ENCODE measurements at regions not wholly inside any gene's neighbourhood (a gene's known extent, or its start where the extent isn't known, plus 50 kb on each side); places are given as distances from the start of the nearest gene placed in this dataset.

DNA sequence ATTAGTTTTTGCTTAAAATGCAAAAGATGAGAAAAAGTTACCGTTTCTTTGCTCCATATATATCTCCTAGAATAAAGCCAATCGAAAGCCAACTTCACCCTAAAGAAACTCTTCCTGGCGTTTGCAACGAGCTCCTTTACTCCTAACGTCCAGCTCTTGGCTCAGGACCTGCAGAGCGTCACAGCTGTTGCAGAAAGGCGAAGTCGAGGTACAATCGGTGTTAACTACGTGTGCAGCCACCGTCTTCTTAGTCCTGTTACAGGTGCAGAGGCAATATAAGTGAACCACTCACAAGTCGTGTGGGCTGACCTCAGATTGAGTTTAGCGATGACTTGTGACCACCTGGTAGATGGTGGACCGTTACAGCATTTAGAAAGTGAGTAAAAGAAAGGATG is 113.1 kb downstream of the TRIM27 start:
- no peak for TF ChIP-seq Cebpa-rat (IDR thresholded peaks at IDR 0.05)
- H4K20me1 ChIP-seq: no peaks in the 10 kb centered on the region
- no peak overlapping the region for H3K4me3 ChIP-seq
- H3K9ac ChIP-seq: no peak overlapping the region
- peaks cover 46% of the 10 kb centered on the region for H3K27me3 ChIP-seq
- peaks cover 16% of the 10 kb centered on the region for H3K9me3 ChIP-seq
- H3K27ac ChIP-seq: no peak overlapping the region
- H3K4me2 ChIP-seq: no peak overlapping the region
- H3K4me1 ChIP-seq: no peaks in the 10 kb centered on the region
- no peaks in the 10 kb centered on the region for H3K36me3 ChIP-seq

DNA sequence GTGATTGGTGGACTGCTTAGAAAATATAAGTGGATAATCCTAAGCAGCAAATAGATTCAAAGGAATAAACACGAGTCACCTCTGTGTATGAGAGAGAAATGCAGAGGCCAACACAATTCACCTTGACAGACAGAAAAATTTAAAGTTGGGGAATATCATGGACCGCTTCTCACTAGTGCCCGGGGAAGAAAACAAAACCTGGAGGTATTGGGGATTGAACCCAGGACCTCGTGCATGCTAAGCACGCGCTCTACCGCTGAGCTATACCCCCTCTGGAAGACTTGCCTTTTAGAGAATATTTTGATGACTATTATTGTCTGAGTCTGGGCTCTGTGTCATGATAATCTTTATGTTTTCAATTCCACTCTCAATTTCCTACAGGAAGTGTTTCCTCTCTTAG is 111.9 kb downstream of the TRIM27 start:
- no peak for TF ChIP-seq Cebpa-rat (IDR thresholded peaks at IDR 0.05)
- Histone ChIP-seq H3K27ac (no peak overlapping the region), H3K4me3 (no peak overlapping the region), H3K4me1 (no peaks in the 10 kb centered on the region), H3K9ac (no peak overlapping the region), H3K4me2 (no peak overlapping the region), H4K20me1 (no peaks in the 10 kb centered on the region), H3K36me3 (no peaks in the 10 kb centered on the region), H3K27me3 (peaks cover 58% of the 10 kb centered on the region), H3K9me3 (peaks cover 16% of the 10 kb centered on the region)

DNA sequence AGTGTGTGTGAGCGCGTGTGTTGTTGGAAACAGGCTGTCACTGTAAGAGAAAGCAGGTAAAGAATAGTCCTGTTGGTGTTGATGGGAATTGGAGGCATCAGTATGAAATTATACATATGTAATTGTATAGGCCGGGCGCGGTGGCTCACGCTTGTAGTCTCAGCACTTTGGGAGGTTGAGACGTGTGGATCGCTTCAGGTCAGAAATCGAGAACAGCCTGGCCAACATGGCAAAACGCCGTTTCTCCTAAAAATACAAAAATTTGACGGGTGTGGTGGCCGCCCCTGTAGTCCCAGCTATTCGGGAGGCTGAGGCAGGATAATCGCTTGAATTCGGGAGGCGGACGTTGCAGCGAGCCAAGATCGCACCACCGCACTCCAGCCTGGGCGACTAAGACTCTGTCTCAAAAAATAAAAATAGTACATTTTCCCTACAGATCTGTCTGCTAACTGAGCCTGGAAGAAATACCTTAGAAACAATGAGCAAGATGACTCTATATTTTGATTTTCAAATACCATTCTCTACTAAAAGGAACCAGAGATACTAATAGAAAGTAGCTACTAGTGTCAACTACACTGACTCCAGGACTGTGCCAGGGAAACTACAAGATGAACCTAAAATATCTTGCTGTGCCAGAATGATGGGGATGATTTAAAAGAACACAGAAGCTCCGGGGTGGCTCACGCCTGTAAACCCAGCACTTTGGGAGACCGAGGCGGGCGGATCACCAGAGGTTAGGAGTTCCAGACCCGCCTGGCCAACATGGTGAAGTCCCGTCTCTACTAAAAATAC is 110.8 kb downstream of the TRIM27 start:
- Histone ChIP-seq H3K27me3 (peaks cover 65% of the 10 kb centered on the region), H3K27ac (no peak overlapping the region), H3K4me2 (no peak overlapping the region), H3K4me3 (no peak overlapping the region), H3K4me1 (no peaks in the 10 kb centered on the region), H3K9me3 (peaks cover 16% of the 10 kb centered on the region), H4K20me1 (no peaks in the 10 kb centered on the region), H3K9ac (no peak overlapping the region), H3K36me3 (no peaks in the 10 kb centered on the region)
- TF ChIP-seq Cebpa-rat (IDR thresholded peaks at IDR 0.05): no peak

DNA sequence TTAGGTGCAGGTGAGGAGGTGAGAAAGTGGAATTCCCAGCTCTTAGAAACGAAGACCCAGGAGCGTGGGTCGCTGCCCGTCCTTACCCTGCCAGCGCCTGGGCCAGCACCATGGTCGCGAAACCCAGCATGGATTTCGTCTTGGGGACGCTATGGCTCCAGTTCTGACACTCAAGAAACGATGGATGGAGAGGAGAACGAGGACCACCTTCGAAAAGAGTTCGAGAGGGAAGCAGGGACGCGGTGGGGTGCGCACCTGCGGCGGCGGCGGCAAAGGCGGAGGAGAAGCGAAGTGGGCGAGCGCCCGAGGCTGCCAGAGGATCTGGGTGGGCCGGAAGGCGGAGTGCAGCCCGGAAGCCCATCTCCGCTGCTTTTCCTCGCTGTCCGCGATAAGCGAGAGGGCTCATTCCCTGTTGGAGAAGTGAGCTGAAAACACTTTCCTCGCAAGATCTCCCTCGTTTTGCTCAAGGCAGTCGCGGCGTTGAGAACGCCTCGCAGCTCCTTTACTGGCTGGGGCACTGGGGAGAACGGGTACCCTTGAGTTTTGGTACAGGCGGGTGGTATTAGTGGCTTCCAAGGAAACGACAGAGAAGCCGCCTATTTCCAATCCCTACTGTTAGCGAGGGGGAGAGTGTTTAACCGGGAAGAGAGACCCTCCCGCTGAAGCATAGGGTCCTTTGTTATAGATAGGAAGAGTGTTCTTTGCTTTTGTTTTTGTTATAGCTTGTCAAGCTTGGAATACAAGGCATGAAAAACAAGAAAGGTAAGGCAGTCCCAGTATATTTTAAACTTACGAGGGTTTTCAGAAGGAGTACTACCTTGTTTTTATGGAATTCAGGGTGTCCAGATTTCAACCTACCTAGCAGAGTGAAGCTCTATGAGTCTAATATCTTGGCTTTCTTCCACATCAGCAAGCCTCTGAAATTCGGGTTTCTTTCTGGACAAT is 109.5 kb downstream of the TRIM27 start:
- H3K4me3 ChIP-seq: no peak overlapping the region
- H3K9ac ChIP-seq: no peak overlapping the region
- no peak overlapping the region for H3K4me2 ChIP-seq
- no peak for TF ChIP-seq Cebpa-rat (IDR thresholded peaks at IDR 0.05)
- H3K27ac ChIP-seq: no peak overlapping the region
- H4K20me1 ChIP-seq: no peaks in the 10 kb centered on the region
- peaks cover 58% of the 10 kb centered on the region for H3K27me3 ChIP-seq
- H3K36me3 ChIP-seq: no peaks in the 10 kb centered on the region
- H3K9me3 ChIP-seq: peaks cover 16% of the 10 kb centered on the region
- no peaks in the 10 kb centered on the region for H3K4me1 ChIP-seq

DNA sequence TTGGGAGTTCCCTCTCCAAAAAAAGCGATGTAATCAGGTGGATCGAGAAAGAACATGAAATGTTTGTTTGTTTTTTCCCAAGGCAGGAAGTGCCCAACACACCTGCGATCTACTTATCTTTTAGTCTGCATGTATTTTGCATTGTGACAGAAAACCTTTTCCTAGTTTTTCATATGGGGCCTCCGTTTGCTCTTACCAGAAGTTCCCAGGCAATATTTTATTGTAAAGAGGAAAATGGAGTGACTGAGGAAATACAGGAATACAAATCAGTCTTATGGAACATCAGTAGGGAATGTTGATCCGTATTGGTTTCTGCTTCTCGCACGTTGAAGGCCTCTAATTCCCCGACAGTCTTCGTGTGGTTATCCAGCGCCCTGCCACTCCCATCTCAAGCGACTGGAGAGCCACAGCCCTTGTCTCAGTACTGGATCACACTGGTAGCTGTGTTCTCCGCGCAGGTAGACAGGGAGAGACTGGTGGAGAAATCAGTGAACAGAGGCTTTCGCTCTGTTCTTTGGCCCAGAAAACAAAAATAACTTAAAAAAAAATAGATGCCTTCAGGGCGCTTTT is 107.4 kb downstream of the TRIM27 start:
- H3K4me1 ChIP-seq: no peaks in the 10 kb centered on the region
- H3K9me3 ChIP-seq: peaks cover 7% of the 10 kb centered on the region
- TF ChIP-seq Cebpa-rat (IDR thresholded peaks at IDR 0.05): no peak
- H3K27ac ChIP-seq: no peak overlapping the region
- no peak overlapping the region for H3K9ac ChIP-seq
- no peak overlapping the region for H3K4me2 ChIP-seq
- peaks cover 45% of the 10 kb centered on the region for H3K27me3 ChIP-seq
- H4K20me1 ChIP-seq: no peaks in the 10 kb centered on the region
- no peak overlapping the region for H3K4me3 ChIP-seq
- H3K36me3 ChIP-seq: no peaks in the 10 kb centered on the region

DNA sequence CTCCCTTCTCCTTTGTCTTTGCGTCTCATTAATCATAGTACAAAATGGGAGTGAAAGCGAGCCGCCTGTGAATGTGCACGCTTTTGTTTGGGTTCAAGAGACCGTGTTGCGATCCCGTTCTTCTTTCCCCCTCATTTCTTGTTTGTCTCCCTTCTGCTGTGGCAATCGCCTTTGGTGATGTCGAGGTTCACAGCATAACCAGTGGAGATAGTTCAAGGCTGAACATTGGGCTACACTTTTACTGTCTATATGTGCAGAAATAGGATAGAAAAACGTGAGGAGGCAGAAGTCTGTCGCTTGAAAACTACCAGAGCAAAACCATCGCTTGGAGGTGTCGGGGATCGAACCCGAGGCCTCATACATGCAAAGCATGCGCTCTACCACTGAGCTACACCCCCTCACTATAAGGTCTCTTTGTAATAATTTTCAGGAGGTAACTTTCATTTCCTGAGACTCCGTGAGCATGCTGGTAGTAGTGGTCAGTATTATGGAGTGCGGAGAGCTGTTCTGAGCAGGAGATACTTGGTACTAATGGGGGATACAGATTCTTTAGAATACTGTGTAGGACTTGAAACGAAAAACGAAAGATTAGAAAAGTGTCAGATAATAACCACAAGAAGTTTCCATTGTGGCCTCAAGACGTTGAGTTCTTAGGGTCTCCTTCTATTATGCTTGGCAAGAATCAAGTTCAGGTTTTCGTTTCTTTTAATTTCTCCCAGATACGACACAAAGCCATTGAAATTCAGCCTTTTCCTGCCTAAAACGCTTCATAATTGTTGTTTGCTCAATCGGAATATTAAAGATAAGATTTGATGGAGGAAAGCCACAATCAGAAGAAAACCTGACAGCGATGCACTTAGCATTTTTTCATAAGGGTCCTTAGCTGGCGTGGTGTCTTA is 106.6 kb downstream of the TRIM27 start:
- H3K27me3 ChIP-seq: peaks cover 45% of the 10 kb centered on the region
- no peak overlapping the region for H3K4me2 ChIP-seq

DNA sequence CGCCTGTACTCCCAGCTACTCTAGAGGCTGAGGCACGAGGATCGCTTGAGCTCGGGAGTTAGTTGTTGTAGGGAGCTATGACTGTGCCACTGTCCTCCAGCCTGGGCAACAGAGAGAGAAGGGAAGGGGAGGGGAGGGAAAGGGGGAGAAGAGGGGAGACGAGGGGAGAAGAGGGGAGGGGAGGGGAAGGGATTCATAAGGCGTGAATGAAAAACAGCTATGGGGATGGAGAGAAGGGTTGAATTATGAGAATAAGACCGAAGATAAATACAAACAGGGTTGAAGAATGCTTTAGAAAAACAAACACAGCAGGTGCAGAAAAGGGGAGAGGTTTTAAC is 106.0 kb downstream of the TRIM27 start:
- Histone ChIP-seq H3K9me3 (peaks cover 7% of the 10 kb centered on the region), H3K4me1 (no peaks in the 10 kb centered on the region), H3K4me2 (no peak overlapping the region), H3K4me3 (no peak overlapping the region), H3K27me3 (peaks cover 45% of the 10 kb centered on the region), H3K27ac (no peak overlapping the region), H4K20me1 (no peaks in the 10 kb centered on the region), H3K36me3 (no peaks in the 10 kb centered on the region), H3K9ac (no peak overlapping the region)
- TF ChIP-seq Cebpa-rat (IDR thresholded peaks at IDR 0.05): no peak

More for the DNA sequence above, 106.6 kb downstream of the TRIM27 start:
- TF ChIP-seq Cebpa-rat (IDR thresholded peaks at IDR 0.05): no peak
- Histone ChIP-seq H3K4me1 (no peaks in the 10 kb centered on the region), H3K4me3 (no peak overlapping the region), H4K20me1 (no peaks in the 10 kb centered on the region), H3K36me3 (no peaks in the 10 kb centered on the region), H3K27ac (no peak overlapping the region), H3K9me3 (peaks cover 7% of the 10 kb centered on the region), H3K9ac (no peak overlapping the region)

DNA sequence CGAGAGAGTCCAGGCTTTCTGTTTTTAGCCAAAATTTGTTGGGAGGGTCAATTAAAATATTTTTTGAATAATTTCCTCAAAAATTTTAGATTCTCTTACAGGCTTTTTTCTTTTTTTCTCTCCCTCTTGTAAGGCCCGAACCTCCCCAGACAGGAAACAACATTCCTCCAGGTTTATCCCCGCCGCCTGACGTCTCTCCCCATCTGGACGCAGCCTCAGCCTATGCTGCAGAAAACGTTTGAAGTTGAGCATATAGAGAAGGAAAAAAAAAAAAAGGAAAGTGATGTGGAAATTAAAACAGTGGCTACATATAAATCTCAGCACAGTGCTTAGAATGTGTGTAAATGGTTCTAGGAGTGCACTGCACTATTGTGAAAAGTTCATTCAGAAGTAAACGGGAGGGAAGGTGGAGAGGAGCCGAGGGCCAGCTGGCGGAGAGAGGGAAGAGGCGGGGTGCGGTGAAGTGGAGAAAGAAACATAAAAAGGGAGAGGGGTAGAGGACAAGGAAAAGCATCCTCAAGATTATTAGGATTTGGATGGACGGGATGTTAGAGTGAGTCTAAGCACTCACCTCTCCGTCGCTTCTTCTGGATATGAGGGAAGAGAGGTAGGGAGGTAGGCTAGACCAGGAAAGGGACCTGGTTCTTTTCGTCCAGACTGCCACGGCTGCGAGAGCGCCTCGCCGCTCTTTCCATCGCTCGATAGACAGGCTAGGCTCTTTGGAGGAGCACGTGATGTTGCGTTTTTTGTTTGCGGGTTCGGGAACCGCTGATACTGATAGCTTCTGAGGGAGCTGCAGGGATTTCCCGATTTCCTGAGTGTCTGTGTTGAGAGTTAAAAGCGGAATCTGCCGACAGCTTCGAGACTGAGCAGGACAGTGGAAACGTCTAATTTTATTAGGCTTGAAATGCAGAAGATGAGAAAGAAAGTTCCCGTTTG is 98.7 kb downstream of the TRIM27 start:
- H3K9ac ChIP-seq: no peak overlapping the region
- no peak overlapping the region for H3K4me2 ChIP-seq
- H3K27me3 ChIP-seq: peaks cover 9% of the 10 kb centered on the region
- no peak overlapping the region for H3K4me3 ChIP-seq
- no peaks in the 10 kb centered on the region for H3K4me1 ChIP-seq
- H3K27ac ChIP-seq: no peak overlapping the region
- H4K20me1 ChIP-seq: no peaks in the 10 kb centered on the region
- no peaks in the 10 kb centered on the region for H3K36me3 ChIP-seq
- H3K9me3 ChIP-seq: peaks cover 4% of the 10 kb centered on the region; the same call in 1 of the 2 replicates
- no peak for TF ChIP-seq Cebpa-rat (IDR thresholded peaks at IDR 0.05)

Measured in BLaER1 (cell line).